ENCODE measurements at regions not wholly inside any gene's neighbourhood (a gene's known extent, or its start where the extent isn't known, plus 50 kb on each side); places are given as distances from the start of the nearest gene placed in this dataset.

GRCh38 chr2:7225848-7226247, 308.6 kb downstream of the RNF144A start:
- Histone ChIP-seq H3K36me3 (no peaks in the 10 kb centered on the region), H3K9me3 (peaks cover 0 to 3% of the 10 kb centered on the region in 2 donors), H3K4me1 (no peaks in the 10 kb centered on the region), H3K27ac (no peak overlapping the region), H3K27me3 (no peaks in the 10 kb centered on the region), H3K4me3 (no peak overlapping the region)
- no peak for TF ChIP-seq POLR2A (IDR thresholded peaks at IDR 0.05)
- TF ChIP-seq CTCF (IDR thresholded peaks at IDR 0.05) = no peak
- intact Hi-C loops (cut with DNase I; ENCODE audit: low total_unique reads) = no loop called here
- no peak for DNase-seq

- peaks cover 0 to 3% of the 10 kb centered on the region in 2 donors for H3K9me3 ChIP-seq
- TF ChIP-seq CTCF (IDR thresholded peaks at IDR 0.05) (no peak), POLR2A (IDR thresholded peaks at IDR 0.05) (no peak)
- H3K4me1 ChIP-seq = no peaks in the 10 kb centered on the region
- intact Hi-C loops (cut with DNase I; ENCODE audit: low total_unique reads) = no loop called here
- no peak overlapping the region for H3K27ac ChIP-seq
- no peaks in the 10 kb centered on the region for H3K27me3 ChIP-seq
- DNase-seq = no peak
- H3K36me3 ChIP-seq = no peaks in the 10 kb centered on the region
- H3K4me3 ChIP-seq = no peak overlapping the region
Observed at GRCh38 chr2:7226501-7226900, 309.3 kb downstream of the RNF144A start.

- no peaks in the 10 kb centered on the region for H3K9me3 ChIP-seq
- H3K36me3 ChIP-seq = no peaks in the 10 kb centered on the region
- DNase-seq = no peak
- H3K27ac ChIP-seq = no peak overlapping the region
- H3K4me1 ChIP-seq = no peaks in the 10 kb centered on the region
- H3K27me3 ChIP-seq = no peaks in the 10 kb centered on the region
- no peak overlapping the region for H3K4me3 ChIP-seq
- TF ChIP-seq POLR2A (IDR thresholded peaks at IDR 0.05) (no peak), CTCF (IDR thresholded peaks at IDR 0.05) (no peak)
- intact Hi-C loops (cut with DNase I; ENCODE audit: low total_unique reads) = no loop called here
Observed at GRCh38 chr2:7233126-7233525, 315.9 kb downstream of the RNF144A start.

- DNase-seq = no peak
- Histone ChIP-seq H3K4me1 (no peaks in the 10 kb centered on the region), H3K9me3 (no peaks in the 10 kb centered on the region), H3K27me3 (no peaks in the 10 kb centered on the region), H3K36me3 (no peaks in the 10 kb centered on the region), H3K27ac (no peak overlapping the region), H3K4me3 (no peak overlapping the region)
- TF ChIP-seq CTCF (IDR thresholded peaks at IDR 0.05) (no peak), POLR2A (IDR thresholded peaks at IDR 0.05) (no peak)
- intact Hi-C loops (cut with DNase I; ENCODE audit: low total_unique reads) = no loop called here
Observed at GRCh38 chr2:7237466-7237865, 320.3 kb downstream of the RNF144A start.

- H3K9me3 ChIP-seq = no peaks in the 10 kb centered on the region
Observed at GRCh38 chr2:7239078-7239477, 321.9 kb downstream of the RNF144A start.

More at GRCh38 chr2:7239078-7239477, 321.9 kb downstream of the RNF144A start:
- no peak for DNase-seq
- Histone ChIP-seq H3K36me3 (no peaks in the 10 kb centered on the region), H3K27me3 (no peaks in the 10 kb centered on the region), H3K4me1 (no peaks in the 10 kb centered on the region), H3K27ac (no peak overlapping the region), H3K4me3 (no peak overlapping the region)
- intact Hi-C loops (cut with DNase I; ENCODE audit: low total_unique reads) = no loop called here
- TF ChIP-seq CTCF (IDR thresholded peaks at IDR 0.05) (no peak), POLR2A (IDR thresholded peaks at IDR 0.05) (no peak)
